ENCODE measurements at regions not wholly inside any gene's neighbourhood (a gene's known extent, or its start where the extent isn't known, plus 50 kb on each side); places are given as distances from the start of the nearest gene placed in this dataset.

- Histone ChIP-seq H3K9me3 (no peaks in the 10 kb centered on the region), H3K4me3 (no peak overlapping the region), H3K27me3 (no peaks in the 10 kb centered on the region), H3K36me3 (no peaks in the 10 kb centered on the region), H3K4me1 (no peaks in the 10 kb centered on the region), H3K27ac (no peak overlapping the region)
- TF ChIP-seq EP300 (IDR thresholded peaks at IDR 0.05; ENCODE audit: low read depth) (no peak), CTCF (IDR thresholded peaks at IDR 0.05) (no peak), POLR2AphosphoS5 (IDR thresholded peaks at IDR 0.05) (no peak)
- WGBS, 2 donors (ENCODE audit: low coverage in 1 of 2): 9 to 10% methylated on average over 1 to 2 of the region's 2 CpGs
- intact Hi-C loops (cut with DNase I; ENCODE audit: low total_unique reads) (no loop called here), in situ Hi-C loops (cut with MboI; ENCODE audit: low pct_ligation_motif_present in 1 of 4, low pct_unique_long_range_greater_than_20kb in 1 of 4, low sequenced_read_pairs in 3 of 4) (no loop called here)
- no peak for DNase-seq
These were observed 1415.8 kb upstream of the CELF4 start for GRCh38 chr18:38981389-38981788.

GRCh38 chr18:38980420-38980819 lies 1414.8 kb upstream of the CELF4 start:
- intact Hi-C loops (cut with DNase I; ENCODE audit: low total_unique reads): no loop called here
- TF ChIP-seq CTCF (IDR thresholded peaks at IDR 0.05) (no peak), POLR2A (IDR thresholded peaks at IDR 0.05) (no peak), EP300 (IDR thresholded peaks at IDR 0.05; ENCODE audit: low read depth) (no peak), POLR2AphosphoS5 (IDR thresholded peaks at IDR 0.05) (no peak)
- in situ Hi-C loops (cut with MboI; ENCODE audit: low pct_ligation_motif_present in 1 of 4, low pct_unique_long_range_greater_than_20kb in 1 of 4, low sequenced_read_pairs in 3 of 4): no loop called here

GRCh38 chr18:38972571-38972970 lies 1407.0 kb upstream of the CELF4 start:
- 93 to 100% methylated on average over 1 of the region's 1 CpG for WGBS, 2 donors (ENCODE audit: low coverage in 1 of 2)
- in situ Hi-C loops (cut with MboI; ENCODE audit: low pct_ligation_motif_present in 1 of 4, low pct_unique_long_range_greater_than_20kb in 1 of 4, low sequenced_read_pairs in 3 of 4): no loop called here
- no peaks in the 10 kb centered on the region for H3K27me3 ChIP-seq
- H3K9me3 ChIP-seq: no peaks in the 10 kb centered on the region
- no peaks in the 10 kb centered on the region for H3K4me1 ChIP-seq
- H3K4me3 ChIP-seq: no peak overlapping the region
- no peaks in the 10 kb centered on the region for H3K36me3 ChIP-seq
- TF ChIP-seq CTCF (IDR thresholded peaks at IDR 0.05) (no peak), EP300 (IDR thresholded peaks at IDR 0.05; ENCODE audit: low read depth) (no peak), POLR2AphosphoS5 (IDR thresholded peaks at IDR 0.05) (no peak), POLR2A (IDR thresholded peaks at IDR 0.05) (no peak)
- intact Hi-C loops (cut with DNase I; ENCODE audit: low total_unique reads): no loop called here
- no peak for DNase-seq
- H3K27ac ChIP-seq: no peak overlapping the region

More at GRCh38 chr18:38980420-38980819, 1414.8 kb upstream of the CELF4 start:
- Histone ChIP-seq H3K36me3 (no peaks in the 10 kb centered on the region), H3K9me3 (no peaks in the 10 kb centered on the region), H3K27me3 (no peaks in the 10 kb centered on the region), H3K4me3 (no peak overlapping the region), H3K27ac (no peak overlapping the region), H3K4me1 (no peaks in the 10 kb centered on the region)
- DNase-seq: no peak

DNA sequence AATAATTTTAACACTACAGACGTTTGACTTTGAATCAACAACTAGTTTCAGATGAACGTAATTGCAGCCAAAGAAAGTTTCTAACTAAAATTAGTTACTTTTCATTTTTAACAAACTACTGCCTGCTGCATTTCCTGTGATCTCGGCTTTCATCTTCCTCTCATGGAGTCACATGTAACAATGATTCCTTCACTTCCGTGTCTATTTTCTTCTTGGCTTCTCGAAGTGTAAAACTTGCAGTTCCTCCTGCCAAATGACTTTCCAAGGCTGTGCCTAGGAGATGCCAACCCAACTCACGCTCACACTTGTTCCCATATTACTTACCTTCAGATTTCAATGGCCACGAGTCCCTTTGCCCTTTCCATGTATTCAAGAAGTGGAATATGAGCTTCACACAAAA lies 1406.3 kb upstream of the CELF4 start:
- WGBS, 2 donors (ENCODE audit: low coverage in 1 of 2): 62 to 64% methylated on average over 7 of the region's 7 CpGs

More for the DNA sequence above, 1406.3 kb upstream of the CELF4 start:
- no peaks in the 10 kb centered on the region for H3K9me3 ChIP-seq
- in situ Hi-C loops (cut with MboI; ENCODE audit: low pct_ligation_motif_present in 1 of 4, low pct_unique_long_range_greater_than_20kb in 1 of 4, low sequenced_read_pairs in 3 of 4) (no loop called here), intact Hi-C loops (cut with DNase I; ENCODE audit: low total_unique reads) (no loop called here)
- no peak overlapping the region for H3K4me3 ChIP-seq
- H3K36me3 ChIP-seq: no peaks in the 10 kb centered on the region
- no peaks in the 10 kb centered on the region for H3K27me3 ChIP-seq
- TF ChIP-seq CTCF (IDR thresholded peaks at IDR 0.05) (no peak), POLR2A (IDR thresholded peaks at IDR 0.05) (no peak), POLR2AphosphoS5 (IDR thresholded peaks at IDR 0.05) (no peak), EP300 (IDR thresholded peaks at IDR 0.05; ENCODE audit: low read depth) (no peak)
- DNase-seq: no peak
- H3K27ac ChIP-seq: no peak overlapping the region
- no peaks in the 10 kb centered on the region for H3K4me1 ChIP-seq
